Kidney glomerular epithelial cell (primary cell): ENCODE measurements at regions not wholly inside any gene's neighbourhood (a gene's known extent, or its start where the extent isn't known, plus 50 kb on each side); places are given as distances from the start of the nearest gene placed in this dataset.
A peak's percentile ranks its signal among the peaks of the same experiment; 100 is the strongest.

Experiments
- DNase-seq: peaks from one replicate; lab custom pipeline; 2025; lab: John Stamatoyannopoulos, UW

DNA sequence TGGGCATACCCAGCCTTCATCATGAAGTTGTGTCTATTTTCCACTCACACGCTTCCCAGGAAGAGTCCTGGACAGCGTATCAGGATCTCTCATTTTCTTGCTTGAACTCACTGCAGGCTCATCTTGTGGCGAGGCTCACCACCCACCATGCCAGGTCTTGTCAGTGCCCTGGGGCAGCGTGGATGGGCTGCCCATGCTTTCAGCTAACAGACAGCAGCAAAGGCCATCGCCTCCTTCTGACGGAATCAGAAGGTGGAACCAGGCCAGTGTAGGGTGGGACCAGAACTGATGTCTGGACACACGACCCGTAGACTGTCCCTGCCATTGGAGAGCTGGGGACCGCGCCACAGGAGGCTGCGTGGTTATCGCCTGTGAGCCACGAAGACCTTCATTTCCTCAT is 169.4 kb downstream of the FOXL1 start:
- no peak for DNase-seq

DNA sequence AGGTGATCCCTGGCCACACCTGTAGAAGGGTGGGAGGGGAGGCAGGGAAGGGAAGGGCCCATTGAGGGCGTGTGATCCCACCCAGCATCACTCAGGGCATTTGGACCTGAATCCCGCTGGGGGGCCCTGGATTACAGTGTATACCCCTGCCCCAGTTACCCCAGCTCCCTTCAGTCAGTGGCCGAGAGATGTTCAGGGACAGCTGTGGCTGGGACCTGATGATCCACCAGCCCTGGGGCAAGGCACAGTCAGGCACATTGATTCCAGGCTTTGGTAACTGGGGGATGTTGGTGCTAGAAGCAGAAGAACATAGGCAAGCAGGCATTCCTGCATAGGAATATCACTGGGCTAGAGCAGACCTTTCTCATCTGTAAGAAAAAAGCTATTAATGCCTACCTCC is 170.3 kb downstream of the FOXL1 start:
- DNase-seq = no peak

DNA sequence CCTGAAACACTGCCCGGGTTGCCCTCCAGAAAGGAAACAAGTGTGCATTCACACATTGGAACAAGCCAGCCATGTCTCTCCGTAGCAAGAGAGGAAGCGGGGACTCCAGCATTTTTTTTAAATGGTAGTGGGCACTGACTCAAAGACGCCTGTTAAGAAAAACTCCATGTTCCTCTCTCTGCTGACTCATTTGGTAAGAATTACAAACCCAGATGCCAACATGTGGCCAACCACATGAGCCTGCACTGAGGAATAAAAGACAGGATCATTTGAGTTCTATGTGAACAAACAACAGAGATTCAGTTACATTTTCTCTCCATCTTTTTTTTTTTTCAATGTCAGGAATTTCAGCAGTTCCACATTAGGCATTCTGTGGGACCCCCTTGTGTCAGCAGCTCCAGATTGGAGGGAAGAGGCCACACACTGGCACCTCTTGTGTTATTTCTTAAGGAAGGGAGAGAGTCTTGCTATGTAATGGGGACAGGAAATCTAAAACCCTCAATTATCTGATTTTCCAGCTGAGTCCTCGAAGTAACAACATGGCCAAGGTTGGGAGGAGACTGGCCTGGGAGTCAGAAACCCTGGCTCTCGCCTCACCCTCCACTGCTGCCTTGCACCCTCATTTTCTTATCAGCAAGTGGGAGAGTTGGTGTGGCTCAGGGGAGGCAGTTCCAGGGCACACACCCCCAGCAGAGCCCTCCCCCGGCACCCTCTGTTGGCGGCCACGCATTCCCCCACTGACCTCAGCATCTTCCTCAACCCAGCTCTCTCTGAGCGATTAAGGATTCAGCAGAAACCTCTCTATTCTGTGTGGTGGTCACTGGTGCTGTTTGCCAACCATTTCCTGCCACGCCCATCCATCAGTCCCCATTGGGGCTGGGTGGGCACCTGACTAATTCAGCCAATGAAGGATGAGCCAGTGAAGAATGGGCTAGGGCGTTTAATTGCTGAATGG is 173.0 kb downstream of the FOXL1 start:
- peak; percentile 85 for DNase-seq

DNA sequence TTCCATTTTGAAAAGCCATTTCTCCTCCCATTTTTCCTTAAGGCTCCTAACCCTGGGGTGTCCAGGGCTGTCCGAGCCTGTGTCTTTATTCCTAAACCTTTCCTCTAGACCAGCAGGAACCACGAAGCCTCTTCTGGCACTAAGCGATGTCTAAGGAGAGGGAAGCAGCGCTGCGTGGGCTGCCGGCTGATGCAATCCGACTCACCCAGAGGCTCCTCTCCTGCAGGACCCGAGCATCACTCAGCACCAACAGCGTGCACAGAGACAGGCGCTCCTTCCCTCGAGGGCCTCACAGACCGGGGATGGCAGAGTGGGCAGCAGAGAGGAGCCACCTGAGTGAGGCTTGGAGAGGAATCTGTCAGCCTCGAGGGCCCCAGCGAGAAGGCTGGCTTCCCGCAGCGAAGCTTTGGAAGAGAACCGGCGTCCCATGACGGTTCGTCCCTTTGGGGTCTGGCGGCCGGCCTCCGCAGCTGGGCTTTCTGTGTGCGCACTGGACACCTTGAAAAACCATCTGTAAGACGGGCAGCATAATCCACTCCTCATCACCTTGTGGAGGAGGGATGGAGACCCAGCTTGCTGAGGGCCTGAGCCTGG is 174.3 kb downstream of the FOXL1 start:
- no peak for DNase-seq

DNA sequence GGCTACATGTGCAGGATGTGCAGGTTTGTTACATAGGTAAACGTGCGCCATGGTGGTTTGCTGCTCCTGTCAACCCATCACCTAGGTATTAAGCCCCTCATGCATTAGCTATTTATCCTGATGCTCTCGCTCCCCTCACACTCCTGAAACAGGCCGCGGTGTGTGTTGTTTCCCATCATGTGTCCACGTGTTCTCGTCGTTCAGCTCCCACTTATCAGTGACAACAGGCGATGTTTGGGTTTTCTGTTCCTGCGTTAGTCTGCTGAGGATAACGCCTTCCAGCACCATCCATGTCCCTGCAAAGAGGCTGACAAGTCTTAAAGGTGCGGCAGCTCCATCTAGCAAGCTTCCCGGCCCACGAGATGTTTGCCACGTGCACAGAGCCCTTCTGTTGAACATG is 175.1 kb downstream of the FOXL1 start:
- no peak for DNase-seq

DNA sequence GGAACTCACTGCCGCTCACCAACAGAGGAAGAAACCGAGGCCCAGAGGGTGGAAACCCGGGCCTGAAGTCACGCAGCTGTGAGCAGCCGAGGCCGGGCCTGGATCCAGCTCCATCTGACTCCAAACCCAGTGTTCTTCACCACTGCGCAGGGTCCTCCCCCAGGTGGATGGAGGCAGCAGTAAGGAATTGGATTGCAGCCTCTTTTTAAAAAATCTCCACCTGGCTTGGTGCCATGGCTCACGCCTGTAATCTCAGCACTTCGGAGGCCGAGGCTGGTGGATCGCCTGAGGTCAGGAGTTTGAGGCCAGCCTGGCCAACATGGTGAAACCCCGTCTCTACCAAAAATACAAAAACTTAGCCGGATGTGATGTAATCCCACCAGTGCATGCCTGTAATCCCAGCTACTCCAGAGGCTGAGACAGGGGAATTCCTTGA is 177.2 kb downstream of the FOXL1 start:
- no peak for DNase-seq

DNA sequence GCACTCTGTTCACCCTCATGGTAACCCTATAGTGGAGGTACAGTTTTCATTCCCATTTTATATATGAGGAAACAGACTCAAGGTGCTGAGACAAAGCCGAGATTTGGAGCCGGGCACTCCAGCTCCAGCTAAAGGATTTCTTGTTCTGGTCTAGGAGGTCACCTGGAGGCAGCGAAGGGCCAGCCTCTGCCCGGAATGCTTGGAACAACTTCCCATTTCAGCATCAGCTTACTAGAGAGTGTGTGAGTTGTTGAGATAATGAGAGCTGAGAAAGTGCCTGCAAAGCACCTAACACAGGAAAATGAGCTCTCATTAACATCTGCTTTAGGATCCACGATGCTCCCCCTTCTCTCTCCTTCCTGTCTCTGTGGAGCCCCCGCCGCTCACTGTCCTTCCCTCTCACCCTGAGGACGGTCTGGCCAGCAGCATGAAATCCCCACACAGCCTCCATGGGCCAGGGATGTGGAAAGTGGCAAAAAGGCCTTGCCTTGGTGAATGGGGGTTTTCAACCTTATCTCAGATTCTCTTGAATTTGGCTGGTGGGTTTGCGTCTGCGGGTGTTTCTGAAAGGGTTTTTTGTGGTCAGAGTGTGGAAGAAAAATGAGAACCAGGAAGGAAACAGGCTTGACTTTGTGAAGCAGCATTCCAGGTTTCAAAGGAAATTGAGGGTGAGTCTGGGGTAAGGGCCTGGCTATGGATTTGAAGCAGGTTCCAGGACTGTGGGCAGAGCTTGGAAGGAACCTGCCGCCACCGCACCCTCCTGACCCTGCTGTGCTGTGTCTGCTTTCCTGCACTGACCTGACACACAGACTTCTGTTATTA is 178.7 kb downstream of the FOXL1 start:
- DNase-seq = no peak

DNA sequence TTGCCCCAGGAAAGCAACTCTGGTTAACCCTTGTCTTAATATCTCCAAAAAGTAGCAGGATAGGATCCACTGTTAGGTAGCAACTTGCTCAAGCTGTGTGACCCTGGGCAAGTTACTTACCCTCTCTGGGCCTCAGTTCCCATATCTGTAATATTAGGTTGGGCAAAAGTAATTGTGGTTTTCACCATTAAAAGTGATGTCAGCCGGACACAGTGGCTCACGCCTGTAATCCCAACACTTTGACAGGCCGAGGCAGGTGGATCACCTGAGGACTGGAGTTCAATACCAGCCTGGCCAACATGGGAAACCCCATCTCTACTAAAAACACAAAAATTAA is 179.3 kb downstream of the FOXL1 start:
- DNase-seq = no peak

DNA sequence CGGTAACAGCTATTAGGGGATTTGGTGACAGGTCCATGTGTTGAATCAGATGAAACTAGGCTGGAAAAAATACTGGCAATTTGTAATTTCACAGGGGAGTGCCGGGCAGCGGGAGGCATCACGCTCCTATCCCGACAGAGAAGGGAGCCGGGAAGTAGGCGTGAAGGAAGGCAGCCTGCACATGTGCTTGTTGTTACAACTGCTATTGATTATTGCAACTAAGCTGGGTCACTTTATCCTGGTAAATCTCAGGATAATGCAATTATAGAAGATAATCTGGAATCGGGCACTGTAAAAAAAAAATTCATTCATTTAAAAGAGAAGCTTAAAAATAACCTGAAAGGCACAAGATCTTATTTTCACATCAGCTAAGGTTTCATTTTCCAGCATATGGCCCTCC is 180.6 kb downstream of the FOXL1 start:
- DNase-seq = no peak

DNA sequence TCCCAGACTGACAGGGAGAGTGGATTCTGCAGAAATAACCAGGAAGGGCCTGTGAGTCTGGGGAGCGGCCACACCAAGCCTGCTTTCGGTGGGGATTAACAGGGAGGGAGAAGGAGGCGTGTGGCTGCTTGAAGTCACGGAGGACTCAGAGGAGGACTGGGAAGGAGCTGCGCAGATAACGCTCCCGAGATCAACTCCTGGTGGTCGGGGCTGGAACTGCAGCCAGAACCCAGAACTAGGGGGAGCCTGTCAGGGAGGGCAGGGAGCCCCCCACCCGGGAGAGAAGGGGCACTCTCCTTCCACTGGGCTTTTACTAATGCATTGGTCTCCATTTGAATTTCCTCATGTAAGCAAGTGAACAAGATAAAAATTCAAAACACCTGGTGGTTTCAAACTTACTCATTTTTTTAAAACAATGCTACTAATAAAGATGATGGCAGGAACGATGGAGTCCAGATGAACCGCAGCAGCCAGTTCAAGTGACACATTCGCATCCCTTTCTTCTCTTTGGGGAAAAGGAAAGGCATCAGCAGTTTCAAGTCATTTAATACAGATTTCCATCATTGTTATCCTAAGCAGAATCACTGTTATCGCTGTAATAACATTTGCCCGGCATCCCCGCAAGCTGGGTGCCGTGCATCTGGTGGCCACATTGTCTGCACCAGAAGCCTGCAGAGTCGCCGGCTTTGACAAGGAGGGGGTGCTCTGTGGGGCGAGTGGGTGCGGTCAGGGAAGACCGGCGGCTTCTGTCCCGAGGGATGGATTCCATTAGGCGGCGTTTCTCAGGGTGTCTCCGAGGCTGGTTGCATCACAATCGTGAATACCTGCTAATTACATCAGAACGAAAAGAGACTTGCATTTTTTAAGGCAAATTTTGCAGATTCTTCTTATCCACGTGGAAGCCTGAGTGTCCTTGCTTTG is 183.0 kb downstream of the FOXL1 start:
- DNase-seq = no peak

DNA sequence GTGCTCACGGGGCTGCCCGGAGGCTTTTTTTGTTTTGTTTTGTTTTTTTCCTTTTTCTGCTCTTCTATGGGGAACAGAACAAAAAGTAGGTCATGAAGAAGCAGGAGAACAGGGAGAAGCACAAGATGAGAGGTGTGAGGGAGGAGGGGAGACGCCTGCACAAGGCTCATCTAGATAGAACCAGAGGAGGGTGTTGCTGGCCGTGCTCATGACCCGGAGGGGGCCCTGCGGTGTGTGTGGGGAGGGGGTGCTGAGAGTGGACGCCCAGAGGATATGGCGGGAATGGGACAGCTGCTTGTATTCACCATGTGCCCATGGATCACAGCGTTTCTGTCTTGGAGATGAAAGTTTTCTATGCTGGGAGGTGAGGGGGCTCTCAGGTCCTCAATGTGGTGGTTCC is 183.7 kb downstream of the FOXL1 start:
- no peak for DNase-seq

DNA sequence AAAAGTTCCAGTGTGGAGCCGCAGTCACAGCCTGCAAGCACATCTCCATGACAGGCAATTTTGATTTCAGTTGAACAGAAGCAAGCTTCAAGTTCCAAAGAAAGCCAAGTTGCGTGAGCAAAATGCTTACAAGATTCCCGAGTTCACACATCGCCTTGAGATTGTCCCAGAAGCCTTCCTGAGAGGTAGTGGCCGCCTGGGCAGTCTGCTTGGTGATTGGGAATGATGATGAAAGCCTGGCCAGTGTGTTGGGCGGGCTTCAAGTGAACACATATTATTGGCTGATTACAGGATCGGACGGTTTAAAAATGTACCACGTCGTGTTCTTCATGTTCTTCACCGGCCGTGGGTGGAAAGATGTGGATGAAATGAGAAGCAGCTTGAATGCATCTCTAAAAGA is 185.5 kb downstream of the FOXL1 start:
- DNase-seq = no peak

DNA sequence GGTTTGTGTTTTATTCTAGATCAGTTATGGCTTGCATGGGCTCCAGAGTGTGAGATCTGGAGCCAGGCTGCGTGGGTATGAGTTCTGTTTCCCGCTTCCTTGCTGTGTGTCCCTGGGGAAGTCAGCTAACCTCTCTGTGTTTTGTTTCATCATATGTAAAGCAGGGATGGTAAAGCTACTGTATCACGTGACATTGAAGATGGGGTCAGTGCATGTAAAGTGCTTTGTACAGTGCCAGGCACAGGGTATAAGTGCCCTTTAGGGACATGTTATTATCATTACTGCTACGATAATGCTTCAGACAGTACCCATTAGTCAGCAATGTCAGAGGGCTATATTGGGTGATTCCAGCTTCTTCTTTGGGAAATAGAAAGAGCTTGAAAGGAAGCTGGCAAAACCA is 186.2 kb downstream of the FOXL1 start:
- no peak for DNase-seq

DNA sequence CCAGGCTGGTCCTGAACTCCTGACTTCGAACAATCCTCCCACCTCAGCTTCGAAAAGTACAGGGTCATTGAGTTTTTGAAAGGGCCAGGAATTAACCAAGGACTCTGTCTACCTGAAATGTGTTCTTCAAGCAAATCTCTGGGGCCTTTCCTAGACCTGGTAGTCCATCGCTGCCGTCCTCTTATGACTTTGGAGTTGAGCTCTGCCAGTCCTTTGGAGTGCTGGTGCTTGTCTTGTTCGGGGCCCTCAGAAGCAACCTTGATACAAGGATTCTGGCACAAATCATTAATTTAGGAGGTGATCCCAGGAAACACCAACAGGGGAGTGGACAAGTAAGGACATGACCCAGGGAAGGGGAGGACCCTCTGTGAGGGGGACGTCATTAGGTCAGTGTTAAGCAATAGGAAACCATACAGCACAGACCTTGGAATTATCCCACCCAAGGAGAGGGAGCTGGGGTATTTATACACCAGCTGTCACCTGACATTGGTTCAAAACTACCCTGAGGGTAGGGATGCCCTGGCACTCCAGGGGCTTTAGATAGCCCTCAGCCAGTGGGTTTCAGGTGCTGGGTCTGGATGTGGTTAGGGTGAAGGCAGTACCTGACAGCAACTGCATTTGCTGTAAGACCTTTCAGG is 187.2 kb downstream of the FOXL1 start:
- DNase-seq = no peak

DNA sequence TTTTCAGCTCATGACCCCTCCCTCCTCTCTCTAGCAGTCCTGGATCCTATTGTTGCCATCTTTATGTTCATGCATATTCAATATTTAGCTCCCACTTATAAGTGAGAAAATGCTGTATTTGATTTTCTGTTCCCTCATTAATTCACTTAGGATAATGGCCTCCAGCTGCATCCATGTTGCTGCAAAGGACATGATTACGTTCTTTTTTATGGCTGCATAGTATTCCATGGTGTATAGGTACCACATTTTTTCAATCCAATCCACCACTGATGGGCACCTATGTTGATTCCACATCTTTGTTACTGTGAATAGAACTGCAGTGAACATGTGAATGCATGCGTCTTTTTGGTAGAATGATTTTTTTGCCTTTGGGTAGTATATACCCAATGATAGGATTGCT is 188.4 kb downstream of the FOXL1 start:
- no peak for DNase-seq

DNA sequence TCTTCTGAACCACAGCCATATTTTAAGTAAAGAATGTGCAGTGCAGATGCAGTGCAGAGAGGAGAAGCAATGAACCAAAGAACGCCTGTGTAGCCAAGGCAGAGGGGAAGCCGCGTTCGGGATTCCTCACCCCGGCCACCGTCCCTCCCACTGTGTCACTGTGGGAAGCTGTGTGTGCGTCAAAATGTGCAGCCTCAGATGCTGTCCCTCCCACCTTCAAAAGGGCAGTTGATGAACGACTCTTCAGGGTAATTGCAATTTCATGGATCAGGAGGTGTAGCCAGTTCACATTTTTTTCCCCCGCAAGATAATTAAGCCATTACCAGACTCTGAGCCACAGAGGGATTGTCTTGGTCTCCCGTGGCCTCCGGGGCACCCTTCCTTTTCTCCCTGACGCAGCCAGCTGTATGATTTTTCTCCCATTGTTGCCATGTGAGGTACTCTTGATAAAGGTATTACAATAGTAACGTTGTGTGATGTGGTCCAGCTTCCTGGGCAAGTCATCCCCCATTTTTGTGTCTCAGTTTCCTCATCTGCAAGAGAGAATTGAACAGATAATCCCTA is 190.0 kb downstream of the FOXL1 start:
- DNase-seq = peak; percentile 84

DNA sequence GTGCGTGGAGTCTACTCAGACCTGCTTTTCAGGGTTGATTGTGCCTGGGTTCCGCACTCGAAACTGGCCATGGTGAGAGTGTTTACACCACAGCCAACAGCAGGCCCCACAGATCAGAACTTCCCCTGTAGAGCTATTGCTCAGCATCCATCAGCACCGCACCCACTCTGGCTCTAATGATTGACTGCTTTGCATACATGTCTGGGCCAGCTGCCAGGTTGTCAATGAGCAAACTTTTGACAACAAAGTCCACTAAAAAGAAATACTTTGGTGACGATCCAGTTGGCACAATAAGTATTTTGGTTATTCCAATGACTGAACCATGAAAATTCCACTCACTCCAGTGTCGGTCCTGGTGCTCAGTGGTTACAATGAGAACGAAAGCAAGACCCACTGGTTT is 190.7 kb downstream of the FOXL1 start:
- DNase-seq = peak; percentile 84

DNA sequence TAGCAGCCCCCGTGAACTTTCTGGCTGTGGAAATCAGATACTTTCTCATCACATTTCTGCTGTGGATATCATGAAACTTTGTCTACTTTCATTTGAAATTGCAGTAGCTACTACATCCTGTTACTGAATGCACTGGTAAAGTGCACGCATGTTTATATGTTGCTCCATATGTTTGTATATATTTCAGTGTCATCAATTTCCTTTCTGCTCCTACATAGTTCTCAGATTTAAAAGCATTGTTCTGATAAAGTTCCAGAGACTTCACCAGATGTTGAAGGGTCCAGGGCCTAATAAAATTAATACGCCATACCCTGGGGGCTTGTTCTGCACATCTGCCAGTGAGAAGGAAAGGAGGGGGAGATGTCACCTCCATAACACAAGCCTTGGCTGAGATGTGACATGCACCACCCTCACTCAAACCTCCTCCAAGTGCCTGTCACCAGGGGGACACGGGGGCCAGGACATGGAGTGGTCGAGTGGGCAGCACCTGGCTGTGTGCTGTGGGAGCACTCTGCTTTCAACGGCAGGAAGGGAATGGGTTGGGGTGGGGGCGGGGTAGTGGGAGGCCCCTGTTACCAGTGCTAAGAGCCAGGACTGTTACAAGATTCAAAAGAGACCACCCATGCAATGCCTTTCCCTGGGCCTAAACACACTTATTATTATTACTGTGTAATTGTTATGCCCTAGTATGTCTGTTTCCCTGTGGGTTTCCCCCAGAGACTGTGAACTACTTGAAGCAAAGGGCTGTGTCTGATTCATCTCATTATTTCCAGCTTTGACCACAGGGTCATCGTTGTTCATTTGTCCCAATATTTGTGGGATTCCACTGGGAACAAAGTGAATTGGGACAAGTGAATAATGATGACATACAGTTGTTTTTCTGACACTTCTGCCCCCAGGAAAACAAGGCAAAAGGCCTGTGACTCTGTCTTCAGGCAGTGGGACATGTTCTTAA is 193.4 kb downstream of the FOXL1 start:
- peak; percentile 75 for DNase-seq

DNA sequence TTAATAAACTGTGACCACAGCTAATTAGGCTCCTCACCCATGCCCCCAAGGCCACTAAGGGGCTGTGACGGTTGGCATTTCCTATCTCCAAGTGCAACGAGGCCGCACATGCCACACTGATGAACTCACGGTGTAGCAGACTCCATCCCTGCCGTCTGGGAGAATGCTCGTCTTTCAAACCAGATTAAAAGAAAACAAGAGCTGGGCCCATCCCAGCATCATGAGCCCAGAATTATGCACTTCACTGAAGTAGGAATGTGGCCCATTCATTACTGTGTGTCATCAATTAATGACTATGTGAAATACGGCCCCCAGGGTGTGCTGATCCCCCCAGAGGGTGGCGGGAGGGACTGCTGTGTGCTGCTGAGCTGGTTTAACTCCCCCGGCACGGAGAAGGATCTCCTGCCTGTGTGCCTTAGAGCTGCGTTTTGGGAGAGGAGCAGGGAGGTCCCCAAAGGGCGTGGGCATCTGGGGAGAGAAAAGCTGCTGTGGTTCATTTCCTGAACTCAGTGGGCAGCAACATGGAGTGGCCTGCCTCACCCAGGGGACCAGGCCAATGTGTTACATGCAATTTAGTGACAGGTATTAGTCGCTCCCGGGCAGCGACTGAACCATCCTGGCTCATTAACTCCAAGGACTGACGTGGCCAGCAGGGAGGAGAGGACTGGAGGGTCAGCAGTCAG is 194.5 kb downstream of the FOXL1 start:
- DNase-seq = peak; percentile 97
